ENCODE measurements at regions not wholly inside any gene's neighbourhood (a gene's known extent, or its start where the extent isn't known, plus 50 kb on each side); places are given as distances from the start of the nearest gene placed in this dataset.

GRCh38 chr9:115212832-115213231, 94.9 kb upstream of the TNC start:
- no peak overlapping the region for H2AFZ ChIP-seq (ENCODE audit: low read depth)
- H3K4me2 ChIP-seq: no peak overlapping the region
- ChIA-PET POLR2A (no interaction called here), CTCF (no interaction called here)
- H3K9ac ChIP-seq: no peak overlapping the region
- DNase-seq: no peak
- H3K27ac ChIP-seq (ENCODE audit: low read depth in 2 of 2, low read length in 1 of 2): peak overlapping the region in 1 of 2 experiments; percentile 47; a peak in 2 of 4 replicates
- no peaks in the 10 kb centered on the region for H3K9me2 ChIP-seq
- no peak for TF ChIP-seq MEF2A (IDR thresholded peaks at IDR 0.05; ENCODE audit: borderline replicate concordance, low read depth)
- TF ChIP-seq FOXM1 (IDR thresholded peaks at IDR 0.05; ENCODE audit: low read depth): no peak
- TF ChIP-seq USF2 (IDR thresholded peaks at IDR 0.05; ENCODE audit: borderline replicate concordance, low read depth, low read length): no peak
- TF ChIP-seq RXRA (IDR thresholded peaks at IDR 0.05; ENCODE audit: borderline replicate concordance, low read depth): no peak
- no peak for TF ChIP-seq GATA2 (CRISPR knock-in tag; IDR thresholded peaks at IDR 0.05)
- TF ChIP-seq NFIC (IDR thresholded peaks at IDR 0.05; ENCODE audit: borderline replicate concordance): no peak
- no peak for TF ChIP-seq SIN3A (IDR thresholded peaks at IDR 0.05; ENCODE audit: borderline replicate concordance, low read depth, low read length)
- no peak for TF ChIP-seq USF1 (IDR thresholded peaks at IDR 0.05; ENCODE audit: borderline replicate concordance, low read depth)
- TF ChIP-seq GABPA (IDR thresholded peaks at IDR 0.05; ENCODE audit: low read depth): no peak
- TF ChIP-seq POLR2AphosphoS5 (IDR thresholded peaks at IDR 0.05; ENCODE audit: low read depth, low read length): no peak
- H3K4me3 ChIP-seq (ENCODE audit: low read depth in 2 of 2, low read length in 1 of 2): no peak overlapping the region
- no peaks in the 10 kb centered on the region for H4K20me1 ChIP-seq (ENCODE audit: insufficient read depth)
- H3K79me2 ChIP-seq (ENCODE audit: insufficient read depth): no peaks in the 10 kb centered on the region
- H3K27me3 ChIP-seq (ENCODE audit: insufficient read depth): no peaks in the 10 kb centered on the region
- no peaks in the 10 kb centered on the region for H3K36me3 ChIP-seq (replicated peaks in 1 of 2; ENCODE audit: control insufficient read depth in 1 of 2, insufficient read depth in 2 of 2, low read length in 1 of 2)
- H3K4me1 ChIP-seq (ENCODE audit: control insufficient read depth in 1 of 2, insufficient read depth in 2 of 2, low read depth in 1 of 2, low read length in 1 of 2): peaks cover 11 to 34% of the 10 kb centered on the region in 2 experiments
- WGBS (ENCODE audit: low lambda C conversion rate): 93% methylated on average over 3 of the region's 3 CpGs
- H3K9me3 ChIP-seq: no peaks in the 10 kb centered on the region
- peaks cover 28% of the 10 kb centered on the region for H3F3A ChIP-seq (replicated peaks; ENCODE audit: insufficient read depth)

GRCh38 chr9:115213818-115214334, 95.9 kb upstream of the TNC start:
- no peaks in the 10 kb centered on the region for H3K36me3 ChIP-seq (replicated peaks in 1 of 2; ENCODE audit: control insufficient read depth in 1 of 2, insufficient read depth in 2 of 2, low read length in 1 of 2)
- H3K9me2 ChIP-seq: no peaks in the 10 kb centered on the region
- H3K4me1 ChIP-seq (ENCODE audit: control insufficient read depth in 1 of 2, insufficient read depth in 2 of 2, low read depth in 1 of 2, low read length in 1 of 2): peaks cover 11 to 25% of the 10 kb centered on the region in 2 experiments; a peak in 3 of 4 replicates
- CTCF ChIA-PET: interaction anchor here (0.8 to 1.4 kb wide), 3 partner anchors 8 to 24 kb away, joined by 3 read pairs; no protein-coding TSS in a partner anchor
- H3K9ac ChIP-seq: no peak overlapping the region; the same call in 1 of the 2 replicates
- H3K4me2 ChIP-seq: 0 out of 2 replicates have a peak overlapping the region, but pooled peaks have one; percentile 12
- H2AFZ ChIP-seq (ENCODE audit: low read depth): no peak overlapping the region
- no peaks in the 10 kb centered on the region for H4K20me1 ChIP-seq (ENCODE audit: insufficient read depth)
- no peaks in the 10 kb centered on the region for H3K27me3 ChIP-seq (ENCODE audit: insufficient read depth)
- peaks cover 18% of the 10 kb centered on the region for H3F3A ChIP-seq (replicated peaks; ENCODE audit: insufficient read depth)
- 4% methylated on average over 2 of the region's 2 CpGs for WGBS (ENCODE audit: low lambda C conversion rate)
- H3K4me3 ChIP-seq (ENCODE audit: low read depth in 2 of 2, low read length in 1 of 2): no peak overlapping the region
- H3K27ac ChIP-seq (ENCODE audit: low read depth in 2 of 2, low read length in 1 of 2): peak overlapping the region; percentile 55 to 64
- no peaks in the 10 kb centered on the region for H3K79me2 ChIP-seq (ENCODE audit: insufficient read depth)
- POLR2A ChIA-PET: no interaction called here
- peak; percentile 10 for DNase-seq
- H3K9me3 ChIP-seq: no peaks in the 10 kb centered on the region
- no peak for TF ChIP-seq RFX5 (IDR thresholded peaks at IDR 0.05; ENCODE audit: low read length)
- no peak for TF ChIP-seq EZH2phosphoT487 (IDR thresholded peaks at IDR 0.05; ENCODE audit: borderline replicate concordance, low read depth)
- TF ChIP-seq USF1 (IDR thresholded peaks at IDR 0.05; ENCODE audit: borderline replicate concordance, low read depth): no peak
- no peak for TF ChIP-seq MXI1 (IDR thresholded peaks at IDR 0.05; ENCODE audit: low read depth, low read length)
- no peak for TF ChIP-seq FOXJ3 (CRISPR knock-in tag; IDR thresholded peaks at IDR 0.05)
- peak; percentile 96 for TF ChIP-seq TCF12 (IDR thresholded peaks at IDR 0.05)
- TF ChIP-seq MEF2A (IDR thresholded peaks at IDR 0.05; ENCODE audit: borderline replicate concordance, low read depth): peak; percentile 33; the same call in 1 of the 2 replicates
- no peak for TF ChIP-seq RAD21 (IDR thresholded peaks at IDR 0.05; ENCODE audit: low read length)
- TF ChIP-seq CTCF (IDR thresholded peaks at IDR 0.05): peak; percentile 7; the same call in 1 of the 2 replicates
- no peak for TF ChIP-seq NRF1 (IDR thresholded peaks at IDR 0.05; ENCODE audit: low read depth, low read length)
- no peak for TF ChIP-seq IRF3 (IDR thresholded peaks at IDR 0.05; ENCODE audit: low read depth, low read length)
- no peak; the same call in 1 of the 2 replicates for TF ChIP-seq SIN3A (IDR thresholded peaks at IDR 0.05; ENCODE audit: borderline replicate concordance, low read depth, low read length)
- TF ChIP-seq TEAD4 (IDR thresholded peaks at IDR 0.05; ENCODE audit: borderline replicate concordance, insufficient read depth): peak; percentile 55; the same call in 1 of the 2 replicates

Measured in SK-N-SH (cell line).